Islet of Langerhans (tissue), 1 donor: ENCODE measurements at regions not wholly inside any gene's neighbourhood (a gene's known extent, or its start where the extent isn't known, plus 50 kb on each side); places are given as distances from the start of the nearest gene placed in this dataset.

Experiments
- FAIRE-seq: peaks from one replicate; lab custom pipeline; 2011; peaks lifted over from hg19 to GRCh38; lab: Jason Lieb, UNC

GRCh38 chr1:219801156-219801820, 127.1 kb downstream of the SLC30A10 start:
- no peak for FAIRE-seq

GRCh38 chr1:219798283-219799030, 129.9 kb downstream of the SLC30A10 start:
- FAIRE-seq, result no peak

GRCh38 chr1:219797683-219798082, 130.7 kb downstream of the SLC30A10 start:
- FAIRE-seq, result no peak

GRCh38 chr1:219797009-219797408, 131.3 kb downstream of the SLC30A10 start:
- no peak for FAIRE-seq

GRCh38 chr1:219795363-219795917, 132.9 kb downstream of the SLC30A10 start:
- FAIRE-seq, result no peak

- no peak for FAIRE-seq
Observed at GRCh38 chr1:219794085-219794743, 134.1 kb downstream of the SLC30A10 start.

GRCh38 chr1:219792337-219793021, 135.9 kb downstream of the SLC30A10 start:
- no peak for FAIRE-seq

- no peak for FAIRE-seq
Observed at GRCh38 chr1:219791766-219792165, 136.6 kb downstream of the SLC30A10 start.

- FAIRE-seq, result no peak
Observed at GRCh38 chr1:219790834-219791615, 137.3 kb downstream of the SLC30A10 start.

- FAIRE-seq, result no peak
Observed at GRCh38 chr1:219788700-219789099, 139.7 kb downstream of the SLC30A10 start.

- FAIRE-seq, result no peak
Observed at GRCh38 chr1:219788091-219788490, 140.3 kb downstream of the SLC30A10 start.

GRCh38 chr1:219784660-219785381, 143.5 kb downstream of the SLC30A10 start:
- FAIRE-seq, result no peak

- FAIRE-seq, result no peak
Observed at GRCh38 chr1:219783605-219784235, 144.6 kb downstream of the SLC30A10 start.

GRCh38 chr1:219782929-219783328, 145.4 kb downstream of the SLC30A10 start:
- FAIRE-seq, result no peak

GRCh38 chr1:219782311-219782710, 146.0 kb downstream of the SLC30A10 start:
- FAIRE-seq, result no peak

GRCh38 chr1:219781491-219781890, 146.9 kb downstream of the SLC30A10 start:
- FAIRE-seq, result no peak

- no peak for FAIRE-seq
Observed at GRCh38 chr1:219778793-219779369, 149.5 kb downstream of the SLC30A10 start.

GRCh38 chr1:219778110-219778509, 150.2 kb downstream of the SLC30A10 start:
- no peak for FAIRE-seq

GRCh38 chr1:219774386-219774785, 154.0 kb downstream of the SLC30A10 start:
- FAIRE-seq, result no peak

GRCh38 chr1:219773775-219774174, 154.6 kb downstream of the SLC30A10 start:
- no peak for FAIRE-seq
